ENCODE measurements at regions not wholly inside any gene's neighbourhood (a gene's known extent, or its start where the extent isn't known, plus 50 kb on each side); places are given as distances from the start of the nearest gene placed in this dataset.

DNA sequence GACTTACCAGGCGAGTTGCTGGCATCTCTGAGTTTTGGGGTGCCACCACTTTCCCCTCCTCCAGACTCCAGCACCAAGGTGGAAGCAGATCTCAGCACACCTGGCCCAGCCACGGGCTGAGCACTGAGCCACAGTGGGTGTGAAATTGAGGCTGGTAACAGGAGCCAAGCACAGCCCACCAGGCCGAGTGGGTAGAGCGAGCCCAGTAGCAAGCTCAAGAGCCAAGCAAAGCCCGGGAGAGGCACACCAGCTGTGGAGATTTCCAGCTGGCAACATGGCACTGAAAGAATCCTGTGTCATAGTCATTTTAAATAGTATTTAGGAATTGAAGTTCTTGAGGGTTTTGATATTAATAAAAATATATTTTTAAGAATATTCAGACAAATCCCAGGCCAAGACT, 596.2 kb upstream of the TMEM132C start:
- Histone ChIP-seq H3K9me3 (ENCODE audit: control insufficient read depth in 1 of 2, low read length in 2 of 2) (no peaks in the 10 kb centered on the region), H3K27ac (ENCODE audit: low read depth, low read length) (no peak overlapping the region), H3K4me3 (ENCODE audit: low read depth in 1 of 2, low read length in 2 of 2) (no peak overlapping the region), H3K36me3 (ENCODE audit: control insufficient read depth in 1 of 2, insufficient read depth in 2 of 2, low read length in 2 of 2) (no peaks in the 10 kb centered on the region), H3K9ac (ENCODE audit: low read depth in 1 of 2, low read length in 2 of 2) (no peak overlapping the region), H3K27me3 (ENCODE audit: control insufficient read depth in 1 of 2, insufficient read depth in 2 of 2, low read length in 2 of 2) (no peaks in the 10 kb centered on the region), H3K4me1 (ENCODE audit: control insufficient read depth in 1 of 2, insufficient read depth in 2 of 2, low read length in 2 of 2) (no peaks in the 10 kb centered on the region)

DNA sequence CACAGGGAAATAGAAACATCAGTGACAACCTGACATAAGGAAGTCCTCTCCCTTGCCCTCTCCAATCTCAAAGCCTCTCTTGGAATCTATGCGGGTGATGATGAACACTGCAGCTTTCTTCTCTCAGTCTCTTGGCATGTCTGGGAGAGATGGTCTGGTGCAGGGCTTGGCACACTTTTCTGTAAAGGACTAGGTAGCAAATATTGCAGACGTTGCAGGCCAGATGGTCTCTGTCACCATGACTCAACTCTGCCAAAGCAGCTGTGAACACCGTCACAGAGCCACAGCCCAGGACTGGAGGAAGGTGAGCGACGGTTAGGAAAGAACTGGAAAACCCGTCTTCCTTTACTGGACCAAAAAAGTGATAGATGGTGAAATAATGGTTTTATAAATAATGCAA, 591.0 kb upstream of the TMEM132C start:
- no peaks in the 10 kb centered on the region for H3K27me3 ChIP-seq (ENCODE audit: control insufficient read depth in 1 of 2, insufficient read depth in 2 of 2, low read length in 2 of 2)
- H3K36me3 ChIP-seq (ENCODE audit: control insufficient read depth in 1 of 2, insufficient read depth in 2 of 2, low read length in 2 of 2), result no peaks in the 10 kb centered on the region
- no peak overlapping the region for H3K27ac ChIP-seq (ENCODE audit: low read depth, low read length)
- no peak overlapping the region for H3K9ac ChIP-seq (ENCODE audit: low read depth in 1 of 2, low read length in 2 of 2)
- no peak overlapping the region for H3K4me3 ChIP-seq (ENCODE audit: low read depth in 1 of 2, low read length in 2 of 2)
- no peaks in the 10 kb centered on the region for H3K9me3 ChIP-seq (ENCODE audit: control insufficient read depth in 1 of 2, low read length in 2 of 2)
- H3K4me1 ChIP-seq (ENCODE audit: control insufficient read depth in 1 of 2, insufficient read depth in 2 of 2, low read length in 2 of 2), result no peaks in the 10 kb centered on the region

GRCh38 chr12:127677537-127678131, 589.3 kb upstream of the TMEM132C start:
- Histone ChIP-seq H3K4me1 (ENCODE audit: control insufficient read depth in 1 of 2, insufficient read depth in 2 of 2, low read length in 2 of 2) (no peaks in the 10 kb centered on the region), H3K4me3 (ENCODE audit: low read depth in 1 of 2, low read length in 2 of 2) (no peak overlapping the region), H3K27ac (ENCODE audit: low read depth, low read length) (no peak overlapping the region), H3K9ac (ENCODE audit: low read depth in 1 of 2, low read length in 2 of 2) (no peak overlapping the region), H3K27me3 (ENCODE audit: control insufficient read depth in 1 of 2, insufficient read depth in 2 of 2, low read length in 2 of 2) (no peaks in the 10 kb centered on the region), H3K36me3 (ENCODE audit: control insufficient read depth in 1 of 2, insufficient read depth in 2 of 2, low read length in 2 of 2) (no peaks in the 10 kb centered on the region), H3K9me3 (ENCODE audit: control insufficient read depth in 1 of 2, low read length in 2 of 2) (no peaks in the 10 kb centered on the region)

DNA sequence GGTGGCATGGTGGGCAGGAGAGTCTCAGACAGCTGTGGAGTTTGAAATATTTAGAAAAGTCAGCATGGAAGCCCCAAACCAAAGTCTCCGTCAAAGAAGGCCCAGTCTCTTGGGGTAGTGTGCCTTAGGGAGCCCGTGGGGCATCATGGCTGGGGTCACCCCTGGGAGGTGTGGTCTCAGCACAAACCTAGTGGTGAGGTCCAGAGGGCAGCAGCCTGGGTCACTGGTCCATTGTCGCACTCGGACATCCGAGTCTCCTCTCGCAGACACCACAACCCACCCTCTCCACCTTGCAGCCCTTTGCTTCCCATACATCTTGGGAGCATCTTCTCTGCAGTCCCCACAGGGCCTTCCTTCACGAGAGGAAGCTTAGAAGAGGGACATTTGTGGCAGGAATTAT, 588.0 kb upstream of the TMEM132C start:
- no peaks in the 10 kb centered on the region for H3K27me3 ChIP-seq (ENCODE audit: control insufficient read depth in 1 of 2, insufficient read depth in 2 of 2, low read length in 2 of 2)
- H3K27ac ChIP-seq (ENCODE audit: low read depth, low read length), result no peak overlapping the region
- H3K4me3 ChIP-seq (ENCODE audit: low read depth in 1 of 2, low read length in 2 of 2), result no peak overlapping the region
- no peaks in the 10 kb centered on the region for H3K4me1 ChIP-seq (ENCODE audit: control insufficient read depth in 1 of 2, insufficient read depth in 2 of 2, low read length in 2 of 2)
- no peak overlapping the region for H3K9ac ChIP-seq (ENCODE audit: low read depth in 1 of 2, low read length in 2 of 2)
- no peaks in the 10 kb centered on the region for H3K36me3 ChIP-seq (ENCODE audit: control insufficient read depth in 1 of 2, insufficient read depth in 2 of 2, low read length in 2 of 2)
- H3K9me3 ChIP-seq (ENCODE audit: control insufficient read depth in 1 of 2, low read length in 2 of 2), result no peaks in the 10 kb centered on the region

GRCh38 chr12:127680516-127680915, 586.5 kb upstream of the TMEM132C start:
- Histone ChIP-seq H3K4me1 (ENCODE audit: control insufficient read depth in 1 of 2, insufficient read depth in 2 of 2, low read length in 2 of 2) (no peaks in the 10 kb centered on the region), H3K27me3 (ENCODE audit: control insufficient read depth in 1 of 2, insufficient read depth in 2 of 2, low read length in 2 of 2) (no peaks in the 10 kb centered on the region), H3K9me3 (ENCODE audit: control insufficient read depth in 1 of 2, low read length in 2 of 2) (peaks cover 0 to 2% of the 10 kb centered on the region in 2 donors), H3K4me3 (ENCODE audit: low read depth in 1 of 2, low read length in 2 of 2) (no peak overlapping the region), H3K9ac (ENCODE audit: low read depth in 1 of 2, low read length in 2 of 2) (no peak overlapping the region), H3K36me3 (ENCODE audit: control insufficient read depth in 1 of 2, insufficient read depth in 2 of 2, low read length in 2 of 2) (no peaks in the 10 kb centered on the region), H3K27ac (ENCODE audit: low read depth, low read length) (no peak overlapping the region)

DNA sequence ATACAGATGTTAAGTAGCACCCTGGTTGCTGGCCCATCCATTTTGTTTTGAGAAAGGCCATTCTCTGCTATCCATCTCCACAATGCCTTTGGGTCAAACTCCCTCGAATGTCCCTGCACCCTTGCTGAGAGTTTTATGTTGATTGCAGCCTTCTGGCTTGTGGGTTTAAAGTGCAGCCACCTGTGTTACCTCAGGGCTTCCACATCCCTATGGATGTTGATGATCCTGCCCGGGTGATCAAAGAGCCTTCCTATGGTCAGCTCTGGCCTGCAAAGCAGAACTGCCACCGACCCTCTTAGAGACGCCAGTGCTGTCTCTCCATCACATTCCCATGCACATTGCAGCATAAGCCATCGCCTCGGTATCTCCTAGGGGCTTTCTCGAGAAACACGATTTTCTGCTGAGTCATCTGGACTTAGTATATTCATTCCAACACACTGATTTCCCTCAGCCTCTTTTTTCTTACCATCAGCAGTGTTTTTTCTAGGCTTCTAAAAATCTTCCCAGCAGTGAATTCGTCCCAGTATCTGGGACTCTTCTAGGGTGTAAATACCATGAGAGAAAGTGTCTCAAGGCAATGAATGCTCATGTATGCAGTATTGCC, 585.7 kb upstream of the TMEM132C start:
- H3K9me3 ChIP-seq (ENCODE audit: control insufficient read depth in 1 of 2, low read length in 2 of 2), result peaks cover 0 to 4% of the 10 kb centered on the region in 2 donors
- no peak overlapping the region for H3K4me3 ChIP-seq (ENCODE audit: low read depth in 1 of 2, low read length in 2 of 2)
- H3K27me3 ChIP-seq (ENCODE audit: control insufficient read depth in 1 of 2, insufficient read depth in 2 of 2, low read length in 2 of 2), result no peaks in the 10 kb centered on the region
- H3K27ac ChIP-seq (ENCODE audit: low read depth, low read length), result no peak overlapping the region
- H3K36me3 ChIP-seq (ENCODE audit: control insufficient read depth in 1 of 2, insufficient read depth in 2 of 2, low read length in 2 of 2), result no peaks in the 10 kb centered on the region
- no peaks in the 10 kb centered on the region for H3K4me1 ChIP-seq (ENCODE audit: control insufficient read depth in 1 of 2, insufficient read depth in 2 of 2, low read length in 2 of 2)
- no peak overlapping the region for H3K9ac ChIP-seq (ENCODE audit: low read depth in 1 of 2, low read length in 2 of 2)

- Histone ChIP-seq H3K27me3 (ENCODE audit: control insufficient read depth in 1 of 2, insufficient read depth in 2 of 2, low read length in 2 of 2) (no peaks in the 10 kb centered on the region), H3K4me1 (ENCODE audit: control insufficient read depth in 1 of 2, insufficient read depth in 2 of 2, low read length in 2 of 2) (no peaks in the 10 kb centered on the region), H3K9me3 (ENCODE audit: control insufficient read depth in 1 of 2, low read length in 2 of 2) (peaks cover 0 to 4% of the 10 kb centered on the region in 2 donors), H3K4me3 (ENCODE audit: low read depth in 1 of 2, low read length in 2 of 2) (no peak overlapping the region), H3K36me3 (ENCODE audit: control insufficient read depth in 1 of 2, insufficient read depth in 2 of 2, low read length in 2 of 2) (no peaks in the 10 kb centered on the region), H3K9ac (ENCODE audit: low read depth in 1 of 2, low read length in 2 of 2) (no peak overlapping the region), H3K27ac (ENCODE audit: low read depth, low read length) (no peak overlapping the region)
Measured at GRCh38 chr12:127685491-127685890, 581.5 kb upstream of the TMEM132C start.

- H3K9ac ChIP-seq (ENCODE audit: low read depth in 1 of 2, low read length in 2 of 2), result no peak overlapping the region
- H3K9me3 ChIP-seq (ENCODE audit: control insufficient read depth in 1 of 2, low read length in 2 of 2), result peaks cover 0 to 4% of the 10 kb centered on the region in 2 donors
- H3K36me3 ChIP-seq (ENCODE audit: control insufficient read depth in 1 of 2, insufficient read depth in 2 of 2, low read length in 2 of 2), result no peaks in the 10 kb centered on the region
- no peak overlapping the region for H3K4me3 ChIP-seq (ENCODE audit: low read depth in 1 of 2, low read length in 2 of 2)
- H3K27ac ChIP-seq (ENCODE audit: low read depth, low read length), result no peak overlapping the region
- H3K4me1 ChIP-seq (ENCODE audit: control insufficient read depth in 1 of 2, insufficient read depth in 2 of 2, low read length in 2 of 2), result no peaks in the 10 kb centered on the region
- no peaks in the 10 kb centered on the region for H3K27me3 ChIP-seq (ENCODE audit: control insufficient read depth in 1 of 2, insufficient read depth in 2 of 2, low read length in 2 of 2)
Measured at GRCh38 chr12:127685931-127686330, 581.0 kb upstream of the TMEM132C start.

GRCh38 chr12:127687181-127687580, 579.8 kb upstream of the TMEM132C start:
- no peak overlapping the region for H3K9ac ChIP-seq (ENCODE audit: low read depth in 1 of 2, low read length in 2 of 2)
- no peaks in the 10 kb centered on the region for H3K4me1 ChIP-seq (ENCODE audit: control insufficient read depth in 1 of 2, insufficient read depth in 2 of 2, low read length in 2 of 2)
- H3K27ac ChIP-seq (ENCODE audit: low read depth, low read length), result no peak overlapping the region
- H3K27me3 ChIP-seq (ENCODE audit: control insufficient read depth in 1 of 2, insufficient read depth in 2 of 2, low read length in 2 of 2), result no peaks in the 10 kb centered on the region
- H3K9me3 ChIP-seq (ENCODE audit: control insufficient read depth in 1 of 2, low read length in 2 of 2), result peaks cover 0 to 4% of the 10 kb centered on the region in 2 donors
- H3K4me3 ChIP-seq (ENCODE audit: low read depth in 1 of 2, low read length in 2 of 2), result no peak overlapping the region
- H3K36me3 ChIP-seq (ENCODE audit: control insufficient read depth in 1 of 2, insufficient read depth in 2 of 2, low read length in 2 of 2), result no peaks in the 10 kb centered on the region

- no peak overlapping the region for H3K4me3 ChIP-seq (ENCODE audit: low read depth in 1 of 2, low read length in 2 of 2)
- H3K27me3 ChIP-seq (ENCODE audit: control insufficient read depth in 1 of 2, insufficient read depth in 2 of 2, low read length in 2 of 2), result no peaks in the 10 kb centered on the region
- H3K4me1 ChIP-seq (ENCODE audit: control insufficient read depth in 1 of 2, insufficient read depth in 2 of 2, low read length in 2 of 2), result no peaks in the 10 kb centered on the region
- no peak overlapping the region for H3K27ac ChIP-seq (ENCODE audit: low read depth, low read length)
- no peak overlapping the region for H3K9ac ChIP-seq (ENCODE audit: low read depth in 1 of 2, low read length in 2 of 2)
- peaks cover 0 to 4% of the 10 kb centered on the region in 2 donors for H3K9me3 ChIP-seq (ENCODE audit: control insufficient read depth in 1 of 2, low read length in 2 of 2)
- no peaks in the 10 kb centered on the region for H3K36me3 ChIP-seq (ENCODE audit: control insufficient read depth in 1 of 2, insufficient read depth in 2 of 2, low read length in 2 of 2)
Measured at GRCh38 chr12:127688906-127689428, 578.0 kb upstream of the TMEM132C start.
